Natural killer cell treated with Interleukin-12 subunit alpha and Interleukin-12 subunit beta and Interleukin-15 and Interleukin-18, amount 100 ng/mL, for 72 hours (primary cell): ENCODE measurements at regions not wholly inside any gene's neighbourhood (a gene's known extent, or its start where the extent isn't known, plus 50 kb on each side); places are given as distances from the start of the nearest gene placed in this dataset.
"Not testable (repeated sequence)": the region's sequence is repeated elsewhere in the genome, so short reads cannot be mapped to it uniquely, and the experiment has no call there.

Experiments used
- ATAC-seq, 2 donors: fragments of 150-1000 bp; cut with Tn5 transposase in 1 of 2; sonication (Bioruptor Pico), chemical (Tn5 transposase) in 1 of 2; 2 replicates each; pipeline ENCODE4 v1.10.0; 2021
- DNase-seq: peaks from one replicate; pipeline ENCODE4 v3.0.0; 2022; ENCODE audit warnings: low spot score
- H3K27ac Mint-ChIP-seq, 2 donors: 1 replicate in 1 of 2; 2 replicates in 1 of 2; pipeline ENCODE4 v1.8.0; 2022; ENCODE audit warnings: mixed read lengths in 2 of 2, mild to moderate bottlenecking in 1 of 2, moderate library complexity in 1 of 2
- H3K27me3 Mint-ChIP-seq, 2 donors: 1 replicate in 1 of 2; 2 replicates in 1 of 2; pipeline ENCODE4 v1.8.0; 2022; ENCODE audit warnings: mixed read lengths in 2 of 2
- H3K36me3 Mint-ChIP-seq: one replicate; pipeline ENCODE4 v1.8.0; 2022; ENCODE audit warnings: mixed read lengths
- H3K4me1 Mint-ChIP-seq, 2 donors: 1 replicate in 1 of 2; 2 replicates in 1 of 2; pipeline ENCODE4 v1.8.0; 2022; ENCODE audit warnings: low read depth in 2 of 2, mixed read lengths in 2 of 2, mild to moderate bottlenecking in 1 of 2
- H3K4me3 Mint-ChIP-seq: one replicate; pipeline ENCODE4 v1.8.0; 2022; ENCODE audit warnings: mixed read lengths
- H3K9me3 Mint-ChIP-seq: 2 replicates; pipeline ENCODE4 v1.8.0; 2022; ENCODE audit warnings: mixed read lengths

- H3K4me3 Mint-ChIP-seq, result no peak overlapping the region
- no peaks in the 10 kb centered on the region for H3K27me3 Mint-ChIP-seq
- peaks cover 14% of the 10 kb centered on the region for H3K9me3 Mint-ChIP-seq
- no peaks in the 10 kb centered on the region for H3K36me3 Mint-ChIP-seq
- DNase-seq, result no peak
- ATAC-seq, result peak in 1 of 2 donors; percentile 73
- H3K27ac Mint-ChIP-seq, result no peak overlapping the region
- no peaks in the 10 kb centered on the region for H3K4me1 Mint-ChIP-seq
Observed at GRCh38 chr1:219324629-219325367, 151.1 kb downstream of the LYPLAL1 start.

GRCh38 chr1:219324171-219324570 is 150.5 kb downstream of the LYPLAL1 start:
- Mint-ChIP-seq H3K4me3 (no peak overlapping the region), H3K9me3 (peaks cover 15% of the 10 kb centered on the region), H3K36me3 (no peaks in the 10 kb centered on the region)

DNA sequence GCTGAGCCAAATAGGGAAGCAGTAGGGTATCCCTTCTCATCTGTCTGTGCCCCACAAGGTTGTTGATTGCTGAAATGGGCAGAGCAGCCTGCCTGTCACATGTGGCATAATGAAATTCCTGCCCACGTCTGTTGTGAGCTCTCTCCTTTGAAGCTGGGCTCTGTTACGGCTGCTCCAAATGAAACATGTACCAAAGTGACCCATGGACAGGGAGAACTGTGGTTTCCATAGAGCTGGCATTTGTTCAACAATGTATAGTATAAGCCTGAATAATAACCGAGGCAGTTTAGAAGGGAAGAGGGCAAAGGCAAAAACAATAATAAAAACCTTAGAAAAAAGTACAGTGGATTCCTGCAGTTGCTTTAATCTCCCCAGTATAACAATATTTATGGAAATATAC is 149.7 kb downstream of the LYPLAL1 start:
- peaks cover 15% of the 10 kb centered on the region for H3K9me3 Mint-ChIP-seq
- DNase-seq (no peak), ATAC-seq (no peak)
- no peaks in the 10 kb centered on the region for H3K27me3 Mint-ChIP-seq
- H3K4me1 Mint-ChIP-seq, result no peaks in the 10 kb centered on the region
- no peak overlapping the region for H3K27ac Mint-ChIP-seq
- H3K36me3 Mint-ChIP-seq, result no peaks in the 10 kb centered on the region
- H3K4me3 Mint-ChIP-seq, result no peak overlapping the region

More at GRCh38 chr1:219324171-219324570, 150.5 kb downstream of the LYPLAL1 start:
- ATAC-seq, result no peak
- no peak overlapping the region for H3K27ac Mint-ChIP-seq
- no peaks in the 10 kb centered on the region for H3K27me3 Mint-ChIP-seq
- no peak for DNase-seq
- no peaks in the 10 kb centered on the region for H3K4me1 Mint-ChIP-seq

- ATAC-seq (no peak), DNase-seq (no peak)
- H3K36me3 Mint-ChIP-seq, result no peaks in the 10 kb centered on the region
- H3K27me3 Mint-ChIP-seq, result no peaks in the 10 kb centered on the region
- H3K27ac Mint-ChIP-seq, result no peak overlapping the region
- H3K4me1 Mint-ChIP-seq, result no peaks in the 10 kb centered on the region
- H3K4me3 Mint-ChIP-seq, result no peak overlapping the region
- H3K9me3 Mint-ChIP-seq, result peaks cover 11% of the 10 kb centered on the region
Observed at GRCh38 chr1:219322766-219323165, 149.1 kb downstream of the LYPLAL1 start.

- not testable (repeated sequence) for H3K4me1 Mint-ChIP-seq, H3K27ac Mint-ChIP-seq, DNase-seq, H3K27me3 Mint-ChIP-seq, ATAC-seq, H3K9me3 Mint-ChIP-seq, H3K36me3 Mint-ChIP-seq, H3K4me3 Mint-ChIP-seq
Observed at GRCh38 chr1:219320563-219320962, 146.9 kb downstream of the LYPLAL1 start.

DNA sequence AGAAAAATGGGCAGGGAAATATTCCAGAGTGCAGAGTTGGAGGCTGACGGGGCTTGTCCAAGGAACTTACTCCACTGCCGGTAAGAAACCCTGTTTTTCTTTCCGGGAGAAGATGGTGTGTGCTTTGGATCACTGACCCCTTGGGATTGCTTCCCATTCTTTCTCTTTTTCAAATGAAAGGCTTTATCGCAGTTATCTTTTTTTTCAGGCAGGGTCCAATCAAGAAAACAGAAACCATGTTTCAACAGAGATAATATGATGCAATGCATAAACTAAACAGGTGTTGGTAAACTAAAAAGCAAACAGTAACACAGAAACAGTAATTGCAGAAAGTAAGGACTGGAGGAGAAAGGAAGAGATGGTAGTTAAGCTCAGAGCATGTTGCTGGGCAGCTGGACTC is 145.1 kb downstream of the LYPLAL1 start:
- DNase-seq (no peak), ATAC-seq (no peak)
- Mint-ChIP-seq H3K4me3 (no peak overlapping the region), H3K4me1 (no peaks in the 10 kb centered on the region), H3K27me3 (no peaks in the 10 kb centered on the region), H3K36me3 (no peaks in the 10 kb centered on the region), H3K27ac (no peak overlapping the region), H3K9me3 (peaks cover 5% of the 10 kb centered on the region)

DNA sequence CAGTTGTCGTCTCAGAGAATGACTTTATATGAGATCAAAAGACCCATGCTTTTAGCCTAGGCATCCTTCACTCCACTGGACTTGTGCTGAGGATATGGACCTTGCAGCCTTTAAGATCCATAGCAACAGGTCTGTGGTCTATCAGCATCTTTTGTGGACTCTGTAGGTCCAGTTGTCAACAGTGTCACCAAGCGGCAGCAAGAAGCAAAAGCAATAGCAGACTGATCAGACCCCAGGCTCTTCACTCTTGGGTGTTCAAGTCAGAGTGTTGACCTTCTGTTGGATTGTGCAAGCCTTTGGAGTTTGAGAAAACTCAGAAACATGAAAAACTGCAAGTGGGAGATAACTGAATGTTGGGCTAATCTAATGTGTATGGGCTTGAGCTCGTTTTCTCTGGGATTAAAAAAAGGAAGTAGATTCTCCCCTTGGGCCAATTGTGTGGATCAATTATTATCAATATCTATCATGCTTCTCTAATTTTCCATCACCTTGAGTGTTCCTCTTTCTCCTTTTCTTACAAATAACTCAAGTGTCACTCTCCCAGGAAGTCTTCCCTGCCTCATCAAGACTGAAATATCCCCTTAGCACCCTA is 144.2 kb downstream of the LYPLAL1 start:
- Mint-ChIP-seq H3K9me3 (peaks cover 5% of the 10 kb centered on the region), H3K4me1 (no peaks in the 10 kb centered on the region), H3K4me3 (no peak overlapping the region), H3K27me3 (no peaks in the 10 kb centered on the region), H3K27ac (no peak overlapping the region), H3K36me3 (no peaks in the 10 kb centered on the region)
- ATAC-seq (no peak), DNase-seq (no peak)

DNA sequence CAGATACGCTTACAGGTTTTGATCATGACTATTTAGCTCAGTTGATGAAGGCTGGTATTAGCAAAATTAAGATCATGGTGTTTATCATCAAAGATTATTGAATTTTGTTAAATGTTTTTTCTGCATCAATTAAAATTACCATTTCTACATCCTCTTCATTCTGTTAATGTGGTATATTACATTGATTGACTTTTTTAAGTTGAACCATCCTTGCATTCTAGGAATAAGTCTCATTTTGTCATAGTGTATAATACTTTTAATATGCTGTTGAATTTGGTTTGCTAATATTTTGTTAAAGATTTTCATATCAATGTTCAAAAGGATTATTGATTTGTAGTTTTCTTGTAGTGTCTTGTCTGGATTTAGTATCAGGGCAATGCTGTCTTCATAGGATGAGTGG is 142.4 kb downstream of the LYPLAL1 start:
- Mint-ChIP-seq H3K27ac (no peak overlapping the region), H3K9me3 (peaks cover 5% of the 10 kb centered on the region), H3K27me3 (no peaks in the 10 kb centered on the region), H3K4me3 (no peak overlapping the region), H3K4me1 (no peaks in the 10 kb centered on the region), H3K36me3 (no peaks in the 10 kb centered on the region)
- ATAC-seq, result no peak
- DNase-seq, result no peak

GRCh38 chr1:219313961-219314360 is 140.3 kb downstream of the LYPLAL1 start:
- Mint-ChIP-seq H3K4me3 (no peak overlapping the region), H3K27me3 (no peaks in the 10 kb centered on the region), H3K9me3 (no peaks in the 10 kb centered on the region), H3K27ac (no peak overlapping the region), H3K4me1 (no peaks in the 10 kb centered on the region), H3K36me3 (no peaks in the 10 kb centered on the region)
- DNase-seq (no peak), ATAC-seq (no peak)

DNA sequence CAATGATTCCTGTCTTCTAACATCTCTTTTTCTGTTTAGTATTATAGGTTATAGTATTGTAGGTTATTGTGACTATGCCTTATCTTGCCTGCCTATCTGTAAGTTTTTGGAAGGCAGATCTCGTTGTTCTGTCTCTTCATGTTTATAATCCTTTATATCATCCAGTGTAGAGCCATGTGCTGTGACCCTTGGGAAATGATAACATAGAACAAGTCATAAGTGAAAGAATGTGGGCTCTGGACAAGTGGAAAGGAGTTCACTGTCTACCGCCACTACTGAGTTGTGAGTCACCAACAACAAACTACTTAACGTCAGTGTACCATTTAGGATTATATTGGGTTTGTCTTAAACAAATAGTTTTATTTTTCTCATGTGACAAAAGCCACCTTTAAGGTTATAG is 139.3 kb downstream of the LYPLAL1 start:
- H3K36me3 Mint-ChIP-seq, result no peaks in the 10 kb centered on the region
- H3K27me3 Mint-ChIP-seq, result no peaks in the 10 kb centered on the region
- H3K9me3 Mint-ChIP-seq, result peaks cover 1% of the 10 kb centered on the region
- ATAC-seq (no peak), DNase-seq (no peak)
- no peak overlapping the region for H3K27ac Mint-ChIP-seq
- no peak overlapping the region for H3K4me3 Mint-ChIP-seq
- no peaks in the 10 kb centered on the region for H3K4me1 Mint-ChIP-seq

- DNase-seq, result no peak
- no peak overlapping the region for H3K4me3 Mint-ChIP-seq
- no peaks in the 10 kb centered on the region for H3K36me3 Mint-ChIP-seq
- H3K27me3 Mint-ChIP-seq, result no peaks in the 10 kb centered on the region
- ATAC-seq, result no peak
- H3K27ac Mint-ChIP-seq, result no peak overlapping the region
- H3K4me1 Mint-ChIP-seq, result no peaks in the 10 kb centered on the region
- H3K9me3 Mint-ChIP-seq, result peaks cover 8% of the 10 kb centered on the region
Observed at GRCh38 chr1:219310181-219310728, 136.6 kb downstream of the LYPLAL1 start.

DNA sequence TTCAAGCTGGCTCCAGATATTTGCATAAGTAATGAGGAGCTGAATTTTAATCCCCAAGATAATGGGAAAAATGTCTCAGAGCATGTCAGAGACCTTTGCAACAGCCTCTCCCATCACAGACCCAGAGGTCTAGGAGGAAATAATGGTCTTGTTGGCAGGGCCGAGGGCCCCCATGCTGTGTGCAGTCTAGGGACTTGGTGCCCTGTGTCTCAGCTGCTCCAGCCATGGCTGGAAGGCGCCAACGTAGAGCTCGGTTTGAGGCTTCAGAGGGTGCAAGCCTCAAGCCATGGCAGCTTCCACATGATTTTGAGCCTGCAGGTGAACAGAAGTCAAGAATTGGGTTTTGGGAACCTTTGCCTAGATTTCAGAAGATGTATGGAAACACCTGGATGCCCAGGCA is 134.7 kb downstream of the LYPLAL1 start:
- no peak for ATAC-seq

GRCh38 chr1:219304227-219305226 is 130.8 kb downstream of the LYPLAL1 start:
- Mint-ChIP-seq H3K27ac (no peak overlapping the region), H3K27me3 (no peaks in the 10 kb centered on the region)

More for the DNA sequence above, 134.7 kb downstream of the LYPLAL1 start:
- Mint-ChIP-seq H3K9me3 (peaks cover 11% of the 10 kb centered on the region), H3K36me3 (no peaks in the 10 kb centered on the region), H3K27me3 (no peaks in the 10 kb centered on the region), H3K27ac (no peak overlapping the region), H3K4me3 (no peak overlapping the region), H3K4me1 (no peaks in the 10 kb centered on the region)
- DNase-seq, result no peak

More at GRCh38 chr1:219304227-219305226, 130.8 kb downstream of the LYPLAL1 start:
- H3K9me3 Mint-ChIP-seq, result peaks cover 11% of the 10 kb centered on the region
- H3K4me3 Mint-ChIP-seq, result no peak overlapping the region
- DNase-seq (no peak), ATAC-seq (no peak)
- no peaks in the 10 kb centered on the region for H3K36me3 Mint-ChIP-seq
- H3K4me1 Mint-ChIP-seq, result no peaks in the 10 kb centered on the region
